ENCODE measurements at regions not wholly inside any gene's neighbourhood (a gene's known extent, or its start where the extent isn't known, plus 50 kb on each side); places are given as distances from the start of the nearest gene placed in this dataset.

- no peak for TF ChIP-seq CTCF (IDR thresholded peaks at IDR 0.05; ENCODE audit: unreplicated experiment)
- peaks cover 10% of the 10 kb centered on the region for H3K4me1 Mint-ChIP-seq
Observed at GRCh38 chr12:115097416-115097815, 413.4 kb upstream of the TBX3 start.

GRCh38 chr12:115096588-115097397 is 412.8 kb upstream of the TBX3 start:
- no peak for TF ChIP-seq CTCF (IDR thresholded peaks at IDR 0.05; ENCODE audit: unreplicated experiment)
- H3K9me3 Mint-ChIP-seq: peaks cover 32% of the 10 kb centered on the region
- H3K27me3 Mint-ChIP-seq (ENCODE audit: low read depth): no peaks in the 10 kb centered on the region
- peaks cover 5% of the 10 kb centered on the region for H3K4me1 Mint-ChIP-seq
- H3K4me3 Mint-ChIP-seq: no peak overlapping the region
- peaks cover 60% of the 10 kb centered on the region for H3K36me3 Mint-ChIP-seq
- DNase-seq (ENCODE audit: low spot score in 2 of 2, unreplicated experiment in 2 of 2): no peak
- H3K27ac Mint-ChIP-seq: peak overlapping the region; percentile 6

More at GRCh38 chr12:115097416-115097815, 413.4 kb upstream of the TBX3 start:
- H3K27ac Mint-ChIP-seq: no peak overlapping the region
- DNase-seq (ENCODE audit: low spot score in 2 of 2, unreplicated experiment in 2 of 2): no peak
- H3K4me3 Mint-ChIP-seq: no peak overlapping the region
- no peaks in the 10 kb centered on the region for H3K27me3 Mint-ChIP-seq (ENCODE audit: low read depth)
- peaks cover 55% of the 10 kb centered on the region for H3K36me3 Mint-ChIP-seq
- H3K9me3 Mint-ChIP-seq: peaks cover 28% of the 10 kb centered on the region

GRCh38 chr12:115095073-115095748 is 411.2 kb upstream of the TBX3 start:
- no peak for TF ChIP-seq CTCF (IDR thresholded peaks at IDR 0.05; ENCODE audit: unreplicated experiment)
- H3K27me3 Mint-ChIP-seq (ENCODE audit: low read depth): no peaks in the 10 kb centered on the region
- H3K9me3 Mint-ChIP-seq: peaks cover 29% of the 10 kb centered on the region
- DNase-seq (ENCODE audit: low spot score in 2 of 2, unreplicated experiment in 2 of 2): no peak
- H3K4me3 Mint-ChIP-seq: no peak overlapping the region
- H3K4me1 Mint-ChIP-seq: peaks cover 4% of the 10 kb centered on the region
- peaks cover 56% of the 10 kb centered on the region for H3K36me3 Mint-ChIP-seq
- no peak overlapping the region for H3K27ac Mint-ChIP-seq

- Mint-ChIP-seq H3K27ac (no peak overlapping the region), H3K36me3 (peaks cover 47% of the 10 kb centered on the region), H3K4me1 (peaks cover 4% of the 10 kb centered on the region), H3K4me3 (no peak overlapping the region), H3K27me3 (ENCODE audit: low read depth) (no peaks in the 10 kb centered on the region), H3K9me3 (peaks cover 21% of the 10 kb centered on the region)
- TF ChIP-seq CTCF (IDR thresholded peaks at IDR 0.05; ENCODE audit: unreplicated experiment): no peak
- no peak for DNase-seq (ENCODE audit: low spot score in 2 of 2, unreplicated experiment in 2 of 2)
Observed at GRCh38 chr12:115094163-115094816, 410.3 kb upstream of the TBX3 start.

GRCh38 chr12:115093261-115093660 is 409.3 kb upstream of the TBX3 start:
- no peak overlapping the region for H3K4me3 Mint-ChIP-seq
- peaks cover 19% of the 10 kb centered on the region for H3K9me3 Mint-ChIP-seq
- H3K4me1 Mint-ChIP-seq: peaks cover 8% of the 10 kb centered on the region
- TF ChIP-seq CTCF (IDR thresholded peaks at IDR 0.05; ENCODE audit: unreplicated experiment): no peak
- peaks cover 46% of the 10 kb centered on the region for H3K36me3 Mint-ChIP-seq
- H3K27ac Mint-ChIP-seq: no peak overlapping the region
- DNase-seq (ENCODE audit: low spot score in 2 of 2, unreplicated experiment in 2 of 2): no peak
- H3K27me3 Mint-ChIP-seq (ENCODE audit: low read depth): no peaks in the 10 kb centered on the region
